ENCODE measurements at regions not wholly inside any gene's neighbourhood (a gene's known extent, or its start where the extent isn't known, plus 50 kb on each side); places are given as distances from the start of the nearest gene placed in this dataset.

DNA sequence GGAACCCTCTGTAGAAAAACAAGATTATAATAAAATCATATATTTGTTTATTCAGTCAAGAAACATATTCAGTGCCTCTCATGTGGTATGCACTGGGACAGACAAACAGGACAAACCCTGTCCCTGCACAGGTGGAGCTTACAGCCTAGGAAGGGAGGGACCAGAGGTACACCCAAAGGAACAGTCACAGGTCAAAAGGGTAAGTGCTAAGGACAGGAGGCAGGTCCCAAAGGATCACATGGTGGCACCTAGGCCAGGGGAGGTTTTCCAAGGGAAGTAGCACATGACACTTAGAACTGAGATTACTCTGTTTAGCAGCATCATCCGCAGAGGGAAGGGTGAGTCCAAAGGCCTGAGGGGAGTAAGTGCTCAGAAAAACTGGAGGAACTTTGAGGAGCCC, 254.4 kb upstream of the ARRDC4 start:
- ATAC-seq (no peak), DNase-seq (no peak)
- no peaks in the 10 kb centered on the region for H3K9me3 ChIP-seq
- H3K36me3 ChIP-seq = no peaks in the 10 kb centered on the region
- TF ChIP-seq, protein P1, sequence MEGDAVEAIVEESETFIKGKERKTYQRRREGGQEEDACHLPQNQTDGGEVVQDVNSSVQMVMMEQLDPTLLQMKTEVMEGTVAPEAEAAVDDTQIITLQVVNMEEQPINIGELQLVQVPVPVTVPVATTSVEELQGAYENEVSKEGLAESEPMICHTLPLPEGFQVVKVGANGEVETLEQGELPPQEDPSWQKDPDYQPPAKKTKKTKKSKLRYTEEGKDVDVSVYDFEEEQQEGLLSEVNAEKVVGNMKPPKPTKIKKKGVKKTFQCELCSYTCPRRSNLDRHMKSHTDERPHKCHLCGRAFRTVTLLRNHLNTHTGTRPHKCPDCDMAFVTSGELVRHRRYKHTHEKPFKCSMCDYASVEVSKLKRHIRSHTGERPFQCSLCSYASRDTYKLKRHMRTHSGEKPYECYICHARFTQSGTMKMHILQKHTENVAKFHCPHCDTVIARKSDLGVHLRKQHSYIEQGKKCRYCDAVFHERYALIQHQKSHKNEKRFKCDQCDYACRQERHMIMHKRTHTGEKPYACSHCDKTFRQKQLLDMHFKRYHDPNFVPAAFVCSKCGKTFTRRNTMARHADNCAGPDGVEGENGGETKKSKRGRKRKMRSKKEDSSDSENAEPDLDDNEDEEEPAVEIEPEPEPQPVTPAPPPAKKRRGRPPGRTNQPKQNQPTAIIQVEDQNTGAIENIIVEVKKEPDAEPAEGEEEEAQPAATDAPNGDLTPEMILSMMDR (IDR thresholded peaks at IDR 0.05) = no peak
- TF ChIP-seq POLR2A (IDR thresholded peaks at IDR 0.05) = no peak
- WGBS, 4 donors = 89 to 94% (median 93%) methylated on average over 1 of the region's 1 CpG
- no peak overlapping the region for H3K27ac ChIP-seq
- H3K27me3 ChIP-seq = no peaks in the 10 kb centered on the region
- H3K4me1 ChIP-seq = no peaks in the 10 kb centered on the region
- intact Hi-C loops (cut with DNase I) = no loop called here
- no peak overlapping the region for H3K4me3 ChIP-seq

DNA sequence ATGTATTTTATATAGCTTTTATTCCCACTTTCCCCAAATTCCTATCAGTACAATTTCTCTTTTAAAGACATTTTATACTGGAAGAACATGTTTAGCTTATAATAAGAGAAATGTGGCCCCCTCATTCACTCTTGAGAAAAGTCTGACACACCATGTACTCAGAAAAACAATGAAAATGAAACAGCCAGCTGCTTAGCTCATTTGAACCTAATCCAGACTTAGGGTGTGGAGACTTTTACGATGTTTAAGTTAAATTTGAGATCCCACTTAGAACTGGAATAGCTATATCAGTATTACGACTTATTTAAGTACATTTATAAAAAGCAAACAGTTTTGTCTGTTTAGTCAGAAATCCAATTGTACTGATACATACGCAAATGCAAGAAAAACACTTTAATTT, 252.3 kb upstream of the ARRDC4 start:
- no peak overlapping the region for H3K27ac ChIP-seq
- H3K4me1 ChIP-seq = no peaks in the 10 kb centered on the region
- 67 to 78% (median 75%) methylated on average over 3 of the region's 3 CpGs for WGBS, 4 donors
- TF ChIP-seq, protein P1 (IDR thresholded peaks at IDR 0.05) = no peak
- DNase-seq (no peak), ATAC-seq (no peak)
- no peaks in the 10 kb centered on the region for H3K9me3 ChIP-seq
- H3K4me3 ChIP-seq = no peak overlapping the region
- intact Hi-C loops (cut with DNase I) = no loop called here
- H3K27me3 ChIP-seq = no peaks in the 10 kb centered on the region
- H3K36me3 ChIP-seq = no peaks in the 10 kb centered on the region

DNA sequence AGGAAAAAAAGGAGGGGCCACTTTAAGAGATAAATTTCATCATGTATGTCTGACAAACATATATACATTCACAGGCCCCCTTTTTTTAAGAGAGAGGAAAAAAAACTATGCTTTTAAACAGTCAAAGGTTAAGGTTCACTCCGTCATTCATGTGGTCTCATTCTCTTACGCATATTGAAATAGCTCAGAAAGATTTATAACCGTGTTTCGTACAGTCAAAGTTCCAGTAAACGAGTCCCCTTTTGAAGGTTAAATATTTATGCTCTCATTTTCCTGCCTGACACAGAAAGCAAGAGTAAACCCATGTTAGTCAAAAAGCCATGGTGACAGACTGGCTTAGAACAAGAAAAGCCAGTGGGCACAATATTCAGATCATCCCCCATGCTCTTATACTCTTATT, 248.0 kb upstream of the ARRDC4 start:
- no peak for DNase-seq
- Histone ChIP-seq H3K36me3 (no peaks in the 10 kb centered on the region), H3K4me1 (no peaks in the 10 kb centered on the region), H3K27me3 (no peaks in the 10 kb centered on the region), H3K27ac (no peak overlapping the region), H3K4me3 (no peak overlapping the region), H3K9me3 (no peaks in the 10 kb centered on the region)
- TF ChIP-seq, protein P1 (IDR thresholded peaks at IDR 0.05) = no peak
- no peak for TF ChIP-seq POLR2A (IDR thresholded peaks at IDR 0.05)
- no peak for ATAC-seq
- intact Hi-C loops (cut with DNase I) = no loop called here
- 51 to 88% (median 78%) methylated on average over 5 of the region's 5 CpGs for WGBS, 4 donors

DNA sequence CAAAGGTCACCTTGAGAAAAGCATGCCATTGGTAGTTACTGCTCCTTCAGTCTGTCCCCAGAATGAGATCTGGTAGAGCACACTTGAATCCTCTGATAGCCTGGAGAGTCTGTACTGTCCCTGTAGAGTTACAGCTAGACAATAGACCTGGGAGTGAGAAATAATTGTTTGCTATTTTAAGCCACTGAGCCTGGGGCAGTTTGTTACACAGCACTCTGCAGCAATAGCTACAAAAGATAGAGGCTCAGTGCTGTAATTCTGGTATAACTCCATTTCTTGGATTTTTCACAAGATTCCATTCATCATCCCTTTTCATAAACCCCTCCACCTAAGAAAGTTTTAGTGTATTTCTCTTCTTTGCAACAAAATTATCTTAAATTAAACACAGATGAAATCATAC, 242.7 kb upstream of the ARRDC4 start:
- no peak for TF ChIP-seq POLR2A (IDR thresholded peaks at IDR 0.05)
- TF ChIP-seq, protein P1 (IDR thresholded peaks at IDR 0.05) = no peak
- H3K4me3 ChIP-seq = no peak overlapping the region
- DNase-seq = no peak
- ATAC-seq = no peak
- intact Hi-C loops (cut with DNase I) = no loop called here
- H3K36me3 ChIP-seq = no peaks in the 10 kb centered on the region
- no peak overlapping the region for H3K27ac ChIP-seq
- H3K27me3 ChIP-seq = no peaks in the 10 kb centered on the region
- peaks cover 0 to 19% (median 8%) of the 10 kb centered on the region in 12 donors for H3K9me3 ChIP-seq
- H3K4me1 ChIP-seq = no peaks in the 10 kb centered on the region

Measured in heart left ventricle (tissue), 16 donors.